Esophagus (tissue), 2 donors: ENCODE measurements at regions not wholly inside any gene's neighbourhood (a gene's known extent, or its start where the extent isn't known, plus 50 kb on each side); places are given as distances from the start of the nearest gene placed in this dataset.

ENCODE experiments used
- H3K27ac ChIP-seq, 2 donors: one replicate each; pipeline ENCODE4 v1.5.1; 2013; ENCODE audit warnings: low read depth in 2 of 2, mild to moderate bottlenecking in 2 of 2, inconsistent platforms in 1 of 2, low read length in 1 of 2, moderate library complexity in 1 of 2
- H3K27me3 ChIP-seq, 2 donors: one replicate each; pipeline ENCODE4 v1.6.1; 2013; ENCODE audit warnings: low read length in 2 of 2, control low read depth in 1 of 2, mild to moderate bottlenecking in 1 of 2; ENCODE audit not compliant: insufficient read depth in 2 of 2, control insufficient read depth in 1 of 2
- H3K36me3 ChIP-seq, 2 donors: one replicate each; pipeline ENCODE4 v1.6.1; 2013; ENCODE audit warnings: low read length in 1 of 2; ENCODE audit not compliant: control insufficient read depth in 2 of 2, insufficient read depth in 2 of 2
- H3K4me1 ChIP-seq, 2 donors: one replicate each; pipeline ENCODE4 v1.6.1; 2013; ENCODE audit warnings: low read length in 1 of 2; ENCODE audit not compliant: control insufficient read depth in 2 of 2, insufficient read depth in 2 of 2
- H3K4me3 ChIP-seq, 2 donors: one replicate each; pipeline ENCODE4 v1.5.1; 2013; ENCODE audit warnings: low read length in 2 of 2, mild to moderate bottlenecking in 2 of 2, low read depth in 1 of 2, moderate library complexity in 1 of 2
- H3K9me3 ChIP-seq, 2 donors: one replicate each; pipeline ENCODE4 v1.6.1; 2013; ENCODE audit warnings: mild to moderate bottlenecking in 2 of 2, low read depth in 1 of 2, low read length in 1 of 2, moderate library complexity in 1 of 2; ENCODE audit not compliant: control insufficient read depth in 2 of 2, insufficient read depth in 1 of 2
- WGBS, 2 donors: extraction: QIAGEN DNeasy Blood & Tissue Kit; methylation state at CpG; one replicate each; pipeline ENCODE4 v1.1.7; 2013; 5-methylcytosine and 5-hydroxymethylcytosine counted together
- donor health status: healthy with polysubstance abuse.
- donor health status: Bipolar disorder and iron deficiency.

DNA sequence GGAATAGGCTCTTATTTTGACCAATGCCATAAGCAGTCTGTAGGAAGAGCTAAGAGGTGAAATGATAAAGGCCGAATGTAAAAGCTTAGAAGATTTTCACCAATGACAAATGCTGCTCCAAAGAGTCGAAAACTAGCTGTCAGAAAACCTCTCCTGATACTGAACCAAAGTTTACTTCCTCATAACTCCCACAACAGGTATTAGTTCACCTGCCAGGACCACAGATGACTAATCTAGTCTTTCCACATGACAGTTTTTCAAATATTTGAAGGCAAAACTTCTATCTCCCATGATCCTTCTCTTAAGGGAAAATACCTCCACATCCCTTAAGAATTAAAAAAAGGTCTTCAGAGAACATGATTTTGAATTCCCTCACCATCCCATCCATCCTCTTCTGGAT is 473.2 kb upstream of the SPHKAP start:
- H3K4me3 ChIP-seq, result no peak overlapping the region
- WGBS, 2 donors, result 67 to 84% methylated on average over 2 of the region's 2 CpGs
- no peaks in the 10 kb centered on the region for H3K4me1 ChIP-seq
- H3K9me3 ChIP-seq, result no peaks in the 10 kb centered on the region
- no peaks in the 10 kb centered on the region for H3K36me3 ChIP-seq
- no peaks in the 10 kb centered on the region for H3K27me3 ChIP-seq
- no peak overlapping the region for H3K27ac ChIP-seq

DNA sequence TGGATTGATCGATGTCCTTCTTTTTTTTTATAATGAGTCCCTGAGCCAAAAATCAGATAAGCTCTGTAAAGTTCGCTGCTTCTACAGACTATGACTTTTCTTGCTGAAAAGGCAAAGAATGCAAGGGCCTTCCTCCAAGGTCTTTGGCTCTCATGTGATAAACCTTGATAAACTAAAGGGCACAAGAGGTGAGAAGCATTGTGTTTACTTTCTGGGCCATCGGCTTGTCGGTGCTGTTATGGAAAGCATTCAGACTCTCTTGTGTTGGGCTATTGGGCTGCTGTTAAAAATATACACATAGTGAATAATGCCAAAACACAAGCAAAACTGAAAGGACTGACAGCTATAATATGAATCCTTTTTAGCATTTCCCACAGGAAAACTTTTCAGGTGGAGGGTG is 472.4 kb upstream of the SPHKAP start:
- H3K4me3 ChIP-seq, result no peak overlapping the region
- H3K27me3 ChIP-seq, result no peaks in the 10 kb centered on the region
- H3K9me3 ChIP-seq, result no peaks in the 10 kb centered on the region
- no peaks in the 10 kb centered on the region for H3K36me3 ChIP-seq
- WGBS, 2 donors, result 62 to 63% methylated on average over 4 of the region's 4 CpGs
- no peak overlapping the region for H3K27ac ChIP-seq
- no peaks in the 10 kb centered on the region for H3K4me1 ChIP-seq

DNA sequence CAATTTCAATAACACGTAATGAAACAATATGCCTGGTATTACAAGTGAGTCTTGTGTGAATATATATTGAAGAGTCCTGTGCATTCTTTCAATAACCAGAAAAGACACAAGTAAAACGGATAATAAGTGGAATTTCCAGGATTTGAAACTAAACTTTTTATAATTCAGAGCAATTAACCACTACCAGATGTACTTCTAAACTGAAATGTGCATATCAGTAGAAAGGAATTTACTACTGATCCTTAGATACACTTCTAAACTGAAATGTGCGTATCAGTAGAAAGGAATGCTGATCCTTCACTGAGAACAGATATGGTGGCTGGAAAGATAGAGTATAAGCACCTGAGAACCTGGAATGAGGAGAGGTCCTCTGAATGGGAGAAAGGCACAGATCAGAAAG is 470.9 kb upstream of the SPHKAP start:
- H3K36me3 ChIP-seq, result no peaks in the 10 kb centered on the region
- no peak overlapping the region for H3K4me3 ChIP-seq
- H3K27me3 ChIP-seq, result no peaks in the 10 kb centered on the region
- no peaks in the 10 kb centered on the region for H3K9me3 ChIP-seq
- H3K4me1 ChIP-seq, result no peaks in the 10 kb centered on the region
- 54 to 65% methylated on average over 3 of the region's 3 CpGs for WGBS, 2 donors
- H3K27ac ChIP-seq, result no peak overlapping the region

- Histone ChIP-seq H3K4me3 (no peak overlapping the region), H3K27ac (no peak overlapping the region), H3K9me3 (no peaks in the 10 kb centered on the region), H3K36me3 (no peaks in the 10 kb centered on the region), H3K27me3 (no peaks in the 10 kb centered on the region), H3K4me1 (no peaks in the 10 kb centered on the region)
- WGBS, 2 donors, result 71 to 74% methylated on average over 2 of the region's 2 CpGs
Observed at GRCh38 chr2:228649876-228650275, 468.4 kb upstream of the SPHKAP start.

- H3K4me1 ChIP-seq, result no peaks in the 10 kb centered on the region
- H3K36me3 ChIP-seq, result no peaks in the 10 kb centered on the region
- H3K4me3 ChIP-seq, result no peak overlapping the region
- no peaks in the 10 kb centered on the region for H3K27me3 ChIP-seq
- no peak overlapping the region for H3K27ac ChIP-seq
- H3K9me3 ChIP-seq, result no peaks in the 10 kb centered on the region
- WGBS, 2 donors, result 73 to 81% methylated on average over 2 of the region's 2 CpGs
Observed at GRCh38 chr2:228649447-228649846, 468.0 kb upstream of the SPHKAP start.

- no peak overlapping the region for H3K27ac ChIP-seq
- no peaks in the 10 kb centered on the region for H3K36me3 ChIP-seq
- H3K27me3 ChIP-seq, result no peaks in the 10 kb centered on the region
- no peaks in the 10 kb centered on the region for H3K4me1 ChIP-seq
- no peak overlapping the region for H3K4me3 ChIP-seq
- H3K9me3 ChIP-seq, result no peaks in the 10 kb centered on the region
- 90 to 93% methylated on average over 2 of the region's 2 CpGs for WGBS, 2 donors
Observed at GRCh38 chr2:228648541-228648940, 467.1 kb upstream of the SPHKAP start.

DNA sequence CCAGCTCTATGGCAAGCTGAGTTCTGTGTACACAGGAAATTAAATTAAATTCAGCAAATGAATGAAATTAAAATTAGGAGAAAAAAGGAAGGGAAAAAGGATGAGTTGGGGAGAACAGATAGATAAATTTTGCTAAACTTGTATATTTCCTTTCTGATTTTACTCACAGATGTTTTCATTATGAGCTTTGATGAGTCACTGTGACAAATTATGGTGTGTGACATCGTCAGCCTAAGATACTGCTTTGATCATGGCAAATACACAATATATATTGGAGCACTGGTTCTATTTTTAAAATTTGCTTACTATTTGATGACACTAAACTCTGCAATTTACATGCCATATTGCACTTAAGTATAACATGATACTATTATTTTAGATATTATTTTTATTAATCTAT is 464.6 kb upstream of the SPHKAP start:
- 43 to 56% methylated on average over 1 of the region's 1 CpG for WGBS, 2 donors
- Histone ChIP-seq H3K27ac (no peak overlapping the region), H3K9me3 (no peaks in the 10 kb centered on the region), H3K4me1 (no peaks in the 10 kb centered on the region), H3K27me3 (no peaks in the 10 kb centered on the region), H3K36me3 (no peaks in the 10 kb centered on the region), H3K4me3 (no peak overlapping the region)

DNA sequence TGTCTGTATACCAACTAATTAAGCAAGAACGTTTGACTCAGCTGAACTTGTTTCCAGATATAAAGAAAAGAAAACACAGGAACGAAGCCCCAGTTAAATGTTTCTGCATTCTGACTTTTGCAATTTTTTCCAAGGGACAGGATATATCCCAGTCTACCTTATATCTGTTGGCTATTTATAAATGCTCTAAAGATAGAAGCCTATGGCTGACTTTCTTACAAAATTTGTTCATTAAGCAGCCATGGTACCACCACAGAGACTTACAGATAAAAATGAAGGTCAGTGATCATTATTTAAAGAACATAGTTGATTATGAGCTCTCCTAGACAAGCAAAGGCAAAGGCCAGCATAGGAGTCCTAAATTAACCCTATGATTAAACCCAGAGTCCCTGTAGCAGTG is 462.7 kb upstream of the SPHKAP start:
- Histone ChIP-seq H3K9me3 (no peaks in the 10 kb centered on the region), H3K27ac (no peak overlapping the region), H3K4me1 (no peaks in the 10 kb centered on the region), H3K36me3 (no peaks in the 10 kb centered on the region), H3K27me3 (no peaks in the 10 kb centered on the region), H3K4me3 (no peak overlapping the region)
- WGBS, 2 donors, result 63 to 69% methylated on average over 2 of the region's 2 CpGs

- 77 to 78% methylated on average over 2 of the region's 2 CpGs for WGBS, 2 donors
- Histone ChIP-seq H3K27ac (no peak overlapping the region), H3K4me1 (no peaks in the 10 kb centered on the region), H3K36me3 (no peaks in the 10 kb centered on the region), H3K9me3 (no peaks in the 10 kb centered on the region), H3K27me3 (no peaks in the 10 kb centered on the region), H3K4me3 (no peak overlapping the region)
Observed at GRCh38 chr2:228642861-228643260, 461.4 kb upstream of the SPHKAP start.

- Histone ChIP-seq H3K27me3 (no peaks in the 10 kb centered on the region), H3K4me1 (no peaks in the 10 kb centered on the region), H3K27ac (no peak overlapping the region), H3K4me3 (no peak overlapping the region), H3K9me3 (peaks cover 2 to 3% of the 10 kb centered on the region in 2 donors), H3K36me3 (no peaks in the 10 kb centered on the region)
- 70 to 76% methylated on average over 2 of the region's 2 CpGs for WGBS, 2 donors
Observed at GRCh38 chr2:228630786-228631185, 449.3 kb upstream of the SPHKAP start.
